Stomach smooth muscle (tissue), 2 donors: ENCODE measurements at regions not wholly inside any gene's neighbourhood (a gene's known extent, or its start where the extent isn't known, plus 50 kb on each side); places are given as distances from the start of the nearest gene placed in this dataset.

ENCODE experiments used
- H3K27ac ChIP-seq: one replicate; pipeline ENCODE4 v1.7.0; 2013; ENCODE audit warnings: mild to moderate bottlenecking, low read length, inconsistent platforms
- H3K27me3 ChIP-seq, 2 donors: one replicate each; pipeline ENCODE4 v1.7.0; 2013; ENCODE audit warnings: low read length in 2 of 2; ENCODE audit not compliant: insufficient read depth in 2 of 2, control insufficient read depth in 1 of 2
- H3K36me3 ChIP-seq, 2 donors: one replicate each; pipeline ENCODE4 v1.7.0; 2013; ENCODE audit warnings: low read length in 2 of 2; ENCODE audit not compliant: control insufficient read depth in 2 of 2, insufficient read depth in 2 of 2
- H3K4me1 ChIP-seq: one replicate; pipeline ENCODE4 v1.7.0; 2013; ENCODE audit warnings: low read length; ENCODE audit not compliant: control insufficient read depth, insufficient read depth
- H3K4me3 ChIP-seq, 2 donors: one replicate each; pipeline ENCODE4 v1.7.0; 2013; ENCODE audit warnings: low read length in 2 of 2
- H3K9ac ChIP-seq, 2 donors: one replicate each; pipeline ENCODE4 v1.7.0; 2013; ENCODE audit warnings: low read length in 2 of 2, mild to moderate bottlenecking in 1 of 2
- H3K9me3 ChIP-seq, 2 donors: one replicate each; pipeline ENCODE4 v1.7.0; 2013; ENCODE audit warnings: low read length in 2 of 2; ENCODE audit not compliant: control insufficient read depth in 2 of 2
- donor health status: healthy.
- donor health status: Pancreatic carcinoma.

DNA sequence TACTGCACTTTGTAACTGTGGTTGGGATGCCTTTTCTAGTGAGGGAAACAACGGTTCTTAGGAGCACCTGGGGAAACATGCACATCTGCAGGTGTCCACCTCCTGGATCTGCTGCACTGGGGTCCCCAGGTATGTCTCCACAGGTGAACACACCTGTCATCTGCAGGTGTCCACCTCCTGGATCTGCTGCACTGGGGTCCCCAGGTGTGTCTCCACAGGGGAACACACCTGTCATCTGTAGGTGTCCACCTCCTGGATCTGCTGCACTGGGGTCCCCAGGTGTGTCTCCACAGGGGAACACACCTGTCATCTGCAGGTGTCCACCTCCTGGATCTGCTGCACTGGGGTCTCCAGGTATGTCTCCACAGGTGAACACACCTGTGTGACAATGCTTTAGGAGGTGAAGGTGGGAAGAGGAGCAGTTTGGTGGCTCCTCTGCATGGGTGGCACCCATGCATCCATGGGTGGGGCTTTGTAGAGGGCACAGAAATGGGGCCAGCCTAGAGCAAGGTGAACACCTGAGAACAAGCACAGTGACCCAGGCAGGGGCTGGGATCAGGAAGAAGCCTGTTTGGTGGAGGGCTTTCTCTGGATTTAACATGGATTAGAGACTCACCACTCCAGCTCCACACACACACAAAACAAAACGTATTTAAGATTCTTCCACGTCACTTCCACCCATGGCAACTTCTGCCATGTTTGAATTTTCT lies 206.0 kb upstream of the CDH4 start:
- no peaks in the 10 kb centered on the region for H3K36me3 ChIP-seq
- H3K27me3 ChIP-seq = peaks cover 0 to 2% of the 10 kb centered on the region in 2 donors
- H3K9me3 ChIP-seq = peaks cover 0 to 2% of the 10 kb centered on the region in 2 donors
- no peaks in the 10 kb centered on the region for H3K4me1 ChIP-seq
- H3K9ac ChIP-seq = no peak overlapping the region
- no peak overlapping the region for H3K27ac ChIP-seq
- no peak overlapping the region for H3K4me3 ChIP-seq

GRCh38 chr20:61046721-61047351 lies 205.2 kb upstream of the CDH4 start:
- peaks cover 0 to 2% of the 10 kb centered on the region in 2 donors for H3K9me3 ChIP-seq
- H3K27me3 ChIP-seq = peaks cover 0 to 2% of the 10 kb centered on the region in 2 donors
- H3K4me1 ChIP-seq = no peaks in the 10 kb centered on the region
- no peaks in the 10 kb centered on the region for H3K36me3 ChIP-seq
- H3K9ac ChIP-seq = no peak overlapping the region
- no peak overlapping the region for H3K27ac ChIP-seq
- H3K4me3 ChIP-seq = no peak overlapping the region

- Histone ChIP-seq H3K4me3 (no peak overlapping the region), H3K9me3 (peaks cover 0 to 2% of the 10 kb centered on the region in 2 donors), H3K9ac (no peak overlapping the region)
Measured at GRCh38 chr20:61047515-61047914, 204.5 kb upstream of the CDH4 start.

GRCh38 chr20:61048302-61048701 lies 203.8 kb upstream of the CDH4 start:
- Histone ChIP-seq H3K9me3 (peaks cover 0 to 2% of the 10 kb centered on the region in 2 donors), H3K36me3 (no peaks in the 10 kb centered on the region), H3K4me1 (no peaks in the 10 kb centered on the region), H3K4me3 (no peak overlapping the region), H3K27ac (no peak overlapping the region), H3K9ac (no peak overlapping the region), H3K27me3 (peaks cover 0 to 2% of the 10 kb centered on the region in 2 donors)

More at GRCh38 chr20:61047515-61047914, 204.5 kb upstream of the CDH4 start:
- Histone ChIP-seq H3K36me3 (no peaks in the 10 kb centered on the region), H3K4me1 (no peaks in the 10 kb centered on the region), H3K27me3 (peaks cover 0 to 2% of the 10 kb centered on the region in 2 donors), H3K27ac (no peak overlapping the region)

- H3K4me1 ChIP-seq = no peaks in the 10 kb centered on the region
- H3K27me3 ChIP-seq = peaks cover 0 to 2% of the 10 kb centered on the region in 2 donors
- H3K36me3 ChIP-seq = no peaks in the 10 kb centered on the region
- H3K9me3 ChIP-seq = peaks cover 0 to 2% of the 10 kb centered on the region in 2 donors
- no peak overlapping the region for H3K4me3 ChIP-seq
- H3K9ac ChIP-seq = no peak overlapping the region
- H3K27ac ChIP-seq = no peak overlapping the region
Measured at GRCh38 chr20:61049684-61050083, 202.4 kb upstream of the CDH4 start.

- peaks cover 0 to 2% of the 10 kb centered on the region in 2 donors for H3K27me3 ChIP-seq
- H3K4me3 ChIP-seq = no peak overlapping the region
- H3K9me3 ChIP-seq = peaks cover 0 to 2% of the 10 kb centered on the region in 2 donors
Measured at GRCh38 chr20:61050336-61050890, 201.6 kb upstream of the CDH4 start.

DNA sequence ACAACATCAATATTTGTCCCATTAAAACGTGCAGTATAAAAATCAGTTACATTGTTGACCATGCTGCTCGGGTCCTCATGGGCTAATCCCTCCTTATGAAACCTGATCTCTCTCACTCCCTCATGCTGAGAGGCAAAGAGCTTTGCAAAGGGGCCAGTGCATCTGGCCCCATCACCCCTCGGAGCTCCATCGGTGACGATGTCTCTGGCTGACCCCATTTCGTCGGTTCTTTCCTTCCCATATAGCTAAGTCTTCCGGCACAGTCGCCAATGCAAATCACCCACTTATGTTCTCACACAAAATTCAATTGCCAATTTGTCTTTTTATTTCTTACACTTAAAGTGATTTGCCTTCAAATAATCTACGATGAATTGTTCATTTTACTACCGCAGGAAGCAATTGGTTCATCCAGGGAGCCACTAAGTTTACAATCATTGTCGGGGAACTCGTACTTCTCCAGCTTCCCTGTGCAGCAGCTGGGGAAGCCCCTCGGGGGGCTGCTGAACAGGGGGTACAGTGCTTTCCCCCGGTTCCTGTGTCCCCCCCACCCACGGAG lies 199.8 kb upstream of the CDH4 start:
- Histone ChIP-seq H3K9me3 (peaks cover 0 to 2% of the 10 kb centered on the region in 2 donors), H3K27me3 (peaks cover 0 to 2% of the 10 kb centered on the region in 2 donors), H3K27ac (no peak overlapping the region), H3K4me1 (no peaks in the 10 kb centered on the region), H3K36me3 (no peaks in the 10 kb centered on the region), H3K9ac (no peak overlapping the region), H3K4me3 (no peak overlapping the region)

More at GRCh38 chr20:61050336-61050890, 201.6 kb upstream of the CDH4 start:
- Histone ChIP-seq H3K9ac (no peak overlapping the region), H3K4me1 (no peaks in the 10 kb centered on the region), H3K27ac (no peak overlapping the region), H3K36me3 (no peaks in the 10 kb centered on the region)

- no peak overlapping the region for H3K4me3 ChIP-seq
- H3K27me3 ChIP-seq = peaks cover 0 to 2% of the 10 kb centered on the region in 2 donors
- H3K9me3 ChIP-seq = peaks cover 0 to 2% of the 10 kb centered on the region in 2 donors
- H3K9ac ChIP-seq = no peak overlapping the region
- no peak overlapping the region for H3K27ac ChIP-seq
- no peaks in the 10 kb centered on the region for H3K36me3 ChIP-seq
- H3K4me1 ChIP-seq = no peaks in the 10 kb centered on the region
Measured at GRCh38 chr20:61052776-61053442, 199.2 kb upstream of the CDH4 start.

DNA sequence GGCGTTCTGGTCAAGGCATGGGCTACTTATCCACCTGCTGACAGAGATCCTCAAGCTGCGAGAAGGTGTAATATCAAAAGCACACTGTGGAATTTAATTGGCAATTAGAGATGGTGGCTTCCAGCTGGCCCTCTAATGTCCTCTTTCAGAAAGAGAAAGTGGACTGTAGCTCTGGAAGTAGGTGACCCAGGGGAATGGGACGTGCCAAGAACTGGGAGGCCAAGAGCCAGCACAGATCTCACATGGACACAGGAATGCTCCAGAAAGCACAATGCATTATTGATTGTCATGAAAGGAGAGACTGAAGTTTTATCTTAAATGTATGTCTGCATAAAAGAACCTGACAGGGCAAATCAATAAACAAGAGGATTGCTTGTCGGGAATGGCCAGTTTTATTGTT lies 198.6 kb upstream of the CDH4 start:
- Histone ChIP-seq H3K36me3 (no peaks in the 10 kb centered on the region), H3K9ac (no peak overlapping the region), H3K9me3 (peaks cover 0 to 2% of the 10 kb centered on the region in 2 donors), H3K4me3 (no peak overlapping the region), H3K27ac (no peak overlapping the region), H3K27me3 (peaks cover 0 to 2% of the 10 kb centered on the region in 2 donors), H3K4me1 (no peaks in the 10 kb centered on the region)

DNA sequence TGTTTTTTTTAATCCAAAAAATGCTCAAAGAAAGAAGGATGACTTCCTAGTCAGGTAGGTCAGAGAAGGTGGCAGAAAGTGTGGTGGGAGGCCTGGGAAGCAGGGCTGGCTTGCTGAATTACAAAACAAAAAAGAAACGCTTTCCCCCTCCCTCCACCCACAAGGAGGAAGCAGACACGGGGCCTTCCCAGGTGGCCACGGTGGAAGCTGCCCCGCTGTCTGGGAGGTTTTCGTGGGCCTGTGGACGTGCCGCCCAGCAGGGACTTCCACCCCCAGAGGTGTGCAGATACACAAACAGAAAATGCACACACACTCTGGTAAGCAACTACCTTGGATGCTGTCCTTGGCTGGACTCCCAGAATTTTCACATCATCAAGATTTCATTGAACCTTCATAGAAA lies 198.2 kb upstream of the CDH4 start:
- Histone ChIP-seq H3K4me3 (no peak overlapping the region), H3K4me1 (no peaks in the 10 kb centered on the region), H3K27ac (no peak overlapping the region), H3K27me3 (peaks cover 0 to 2% of the 10 kb centered on the region in 2 donors), H3K9ac (no peak overlapping the region), H3K9me3 (no peaks in the 10 kb centered on the region), H3K36me3 (no peaks in the 10 kb centered on the region)
